ENCODE measurements at regions not wholly inside any gene's neighbourhood (a gene's known extent, or its start where the extent isn't known, plus 50 kb on each side); places are given as distances from the start of the nearest gene placed in this dataset.

DNA sequence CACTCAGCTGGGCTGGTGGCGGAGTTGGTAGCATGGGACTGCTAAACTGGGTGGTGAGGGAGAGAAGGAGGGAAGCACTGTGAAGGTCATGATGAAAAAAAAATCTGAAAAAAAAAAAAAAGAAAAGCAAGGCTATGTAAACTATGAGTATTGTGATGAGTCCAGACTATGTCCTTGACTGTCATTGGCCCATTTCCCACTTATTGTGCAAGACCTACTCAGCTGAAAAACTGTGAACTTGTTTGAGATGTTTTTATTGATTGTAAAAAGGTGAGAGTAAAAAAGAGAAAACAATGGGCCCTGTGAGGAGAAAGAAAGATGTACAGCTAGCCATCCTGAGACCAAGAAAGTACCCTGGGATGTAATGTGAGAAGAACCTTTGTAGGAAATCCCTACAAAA is 798.4 kb upstream of the TENM4 start:
- H3K4me1 ChIP-seq (ENCODE audit: control insufficient read depth in 2 of 2, insufficient read depth in 1 of 2, low read depth in 1 of 2, low read length in 2 of 2): no peaks in the 10 kb centered on the region
- H2AK5ac ChIP-seq (ENCODE audit: low read depth, low read length): no peak overlapping the region
- no peak overlapping the region for H3K18ac ChIP-seq (ENCODE audit: low read length)
- H3K9ac ChIP-seq (ENCODE audit: low read depth, low read length, poor library complexity): no peak overlapping the region
- H2AFZ ChIP-seq (ENCODE audit: low read length): no peak overlapping the region
- H3K14ac ChIP-seq (ENCODE audit: low read length): no peak overlapping the region
- H3K27ac ChIP-seq (replicated peaks; ENCODE audit: low read length): no peak overlapping the region
- no peak overlapping the region for H4K8ac ChIP-seq (ENCODE audit: low read depth, low read length)
- H2BK15ac ChIP-seq (ENCODE audit: low read length): no peak overlapping the region
- H3K36me3 ChIP-seq (replicated peaks in 1 of 2; ENCODE audit: control insufficient read depth in 2 of 2, insufficient read depth in 2 of 2, low read length in 2 of 2): no peaks in the 10 kb centered on the region
- no peak overlapping the region for H3K23ac ChIP-seq (ENCODE audit: low read depth, low read length, poor library complexity)
- WGBS, 2 donors (ENCODE audit: extremely low coverage in 2 of 2, insufficient read length in 2 of 2, insufficient replicate concordance in 1 of 2): no CpG with 5 or more reads among the region's 1 CpG
- no peak overlapping the region for H2BK5ac ChIP-seq (ENCODE audit: low read length)
- H3K79me1 ChIP-seq (ENCODE audit: low read depth, low read length): no peaks in the 10 kb centered on the region
- no peak for DNase-seq (ENCODE audit: low spot score)
- no peak overlapping the region for H3K4me3 ChIP-seq (ENCODE audit: low read length in 2 of 2)
- no peaks in the 10 kb centered on the region for H3K27me3 ChIP-seq (ENCODE audit: control insufficient read depth in 3 of 3, insufficient read depth in 3 of 3, low read depth in 1 of 3, low read length in 3 of 3)
- H3K4me2 ChIP-seq (ENCODE audit: insufficient read depth, low read length, poor library complexity, severe bottlenecking): no peak overlapping the region
- H4K91ac ChIP-seq (ENCODE audit: low read depth, low read length, poor library complexity): no peak overlapping the region
- H2BK120ac ChIP-seq (ENCODE audit: low read depth, low read length): no peak overlapping the region
- no peak overlapping the region for H2BK12ac ChIP-seq (ENCODE audit: low read length)
- H3K4ac ChIP-seq (ENCODE audit: low read length): no peak overlapping the region
- no peaks in the 10 kb centered on the region for H3K9me3 ChIP-seq (replicated peaks in 1 of 2; ENCODE audit: control insufficient read depth in 2 of 2, insufficient read depth in 1 of 2, low read depth in 1 of 2, low read length in 2 of 2)

GRCh38 chr11:80227915-80228314 is 787.1 kb upstream of the TENM4 start:
- H2BK12ac ChIP-seq (ENCODE audit: low read length): no peak overlapping the region
- no peak overlapping the region for H3K27ac ChIP-seq (replicated peaks; ENCODE audit: low read length)
- H4K91ac ChIP-seq (ENCODE audit: low read depth, low read length, poor library complexity): no peak overlapping the region

GRCh38 chr11:80214413-80214812 is 773.6 kb upstream of the TENM4 start:
- Histone ChIP-seq H2BK12ac (ENCODE audit: low read length) (no peak overlapping the region), H3K79me1 (ENCODE audit: low read depth, low read length) (no peaks in the 10 kb centered on the region), H2AK5ac (ENCODE audit: low read depth, low read length) (no peak overlapping the region), H4K8ac (ENCODE audit: low read depth, low read length) (no peak overlapping the region), H3K4ac (ENCODE audit: low read length) (no peak overlapping the region), H2BK120ac (ENCODE audit: low read depth, low read length) (no peak overlapping the region), H3K14ac (ENCODE audit: low read length) (peak overlapping the region; percentile 14), H3K27me3 (ENCODE audit: control insufficient read depth in 3 of 3, insufficient read depth in 3 of 3, low read depth in 1 of 3, low read length in 3 of 3) (no peaks in the 10 kb centered on the region), H3K23ac (ENCODE audit: low read depth, low read length, poor library complexity) (no peak overlapping the region), H2AFZ (ENCODE audit: low read length) (no peak overlapping the region), H3K4me3 (ENCODE audit: low read length in 2 of 2) (no peak overlapping the region), H2BK5ac (ENCODE audit: low read length) (no peak overlapping the region), H3K9me3 (replicated peaks in 1 of 2; ENCODE audit: control insufficient read depth in 2 of 2, insufficient read depth in 1 of 2, low read depth in 1 of 2, low read length in 2 of 2) (no peaks in the 10 kb centered on the region), H3K4me1 (ENCODE audit: control insufficient read depth in 2 of 2, insufficient read depth in 1 of 2, low read depth in 1 of 2, low read length in 2 of 2) (no peaks in the 10 kb centered on the region), H3K9ac (ENCODE audit: low read depth, low read length, poor library complexity) (no peak overlapping the region), H3K18ac (ENCODE audit: low read length) (no peak overlapping the region), H3K4me2 (ENCODE audit: insufficient read depth, low read length, poor library complexity, severe bottlenecking) (no peak overlapping the region), H3K27ac (replicated peaks; ENCODE audit: low read length) (no peak overlapping the region), H2BK15ac (ENCODE audit: low read length) (no peak overlapping the region), H3K36me3 (replicated peaks in 1 of 2; ENCODE audit: control insufficient read depth in 2 of 2, insufficient read depth in 2 of 2, low read length in 2 of 2) (no peaks in the 10 kb centered on the region), H4K91ac (ENCODE audit: low read depth, low read length, poor library complexity) (no peak overlapping the region)
- no peak for DNase-seq (ENCODE audit: low spot score)
- WGBS, 2 donors (ENCODE audit: extremely low coverage in 2 of 2, insufficient read length in 2 of 2, insufficient replicate concordance in 1 of 2): no CpG with 5 or more reads among the region's 2 CpGs

More at GRCh38 chr11:80227915-80228314, 787.1 kb upstream of the TENM4 start:
- no peak overlapping the region for H3K14ac ChIP-seq (ENCODE audit: low read length)
- H3K4ac ChIP-seq (ENCODE audit: low read length): no peak overlapping the region
- no peak overlapping the region for H3K23ac ChIP-seq (ENCODE audit: low read depth, low read length, poor library complexity)
- H3K36me3 ChIP-seq (replicated peaks in 1 of 2; ENCODE audit: control insufficient read depth in 2 of 2, insufficient read depth in 2 of 2, low read length in 2 of 2): no peaks in the 10 kb centered on the region
- H2BK120ac ChIP-seq (ENCODE audit: low read depth, low read length): no peak overlapping the region
- H3K4me3 ChIP-seq (ENCODE audit: low read length in 2 of 2): no peak overlapping the region
- H3K79me1 ChIP-seq (ENCODE audit: low read depth, low read length): no peaks in the 10 kb centered on the region
- peaks cover 0 to 3% of the 10 kb centered on the region in 2 donors for H3K9me3 ChIP-seq (replicated peaks in 1 of 2; ENCODE audit: control insufficient read depth in 2 of 2, insufficient read depth in 1 of 2, low read depth in 1 of 2, low read length in 2 of 2)
- no peak overlapping the region for H2BK15ac ChIP-seq (ENCODE audit: low read length)
- H2AK5ac ChIP-seq (ENCODE audit: low read depth, low read length): no peak overlapping the region
- H2AFZ ChIP-seq (ENCODE audit: low read length): no peak overlapping the region
- no peak overlapping the region for H3K9ac ChIP-seq (ENCODE audit: low read depth, low read length, poor library complexity)
- no peaks in the 10 kb centered on the region for H3K27me3 ChIP-seq (ENCODE audit: control insufficient read depth in 3 of 3, insufficient read depth in 3 of 3, low read depth in 1 of 3, low read length in 3 of 3)
- no peaks in the 10 kb centered on the region for H3K4me1 ChIP-seq (ENCODE audit: control insufficient read depth in 2 of 2, insufficient read depth in 1 of 2, low read depth in 1 of 2, low read length in 2 of 2)
- DNase-seq (ENCODE audit: low spot score): no peak
- no peak overlapping the region for H4K8ac ChIP-seq (ENCODE audit: low read depth, low read length)
- H3K18ac ChIP-seq (ENCODE audit: low read length): no peak overlapping the region
- H2BK5ac ChIP-seq (ENCODE audit: low read length): no peak overlapping the region
- no peak overlapping the region for H3K4me2 ChIP-seq (ENCODE audit: insufficient read depth, low read length, poor library complexity, severe bottlenecking)

DNA sequence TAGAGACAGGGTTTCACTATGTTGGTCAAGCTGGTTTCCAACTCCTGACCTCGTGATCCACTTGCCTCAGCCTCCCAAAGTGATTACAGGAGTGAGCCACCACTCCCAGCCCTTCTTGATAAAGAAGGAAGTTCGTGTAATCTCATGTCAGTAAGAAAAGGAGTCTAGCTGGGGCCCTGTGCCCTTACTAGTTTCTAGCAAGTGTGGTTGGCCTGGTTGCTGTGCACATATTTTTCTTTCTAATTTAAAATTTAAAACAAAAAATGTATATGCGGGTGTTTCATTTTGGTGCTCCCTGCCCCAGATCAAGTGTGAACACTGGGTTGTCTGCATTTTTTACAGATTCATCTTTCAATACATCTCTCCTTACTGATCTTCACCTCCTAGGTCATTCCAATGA is 770.8 kb upstream of the TENM4 start:
- Histone ChIP-seq H2AFZ (ENCODE audit: low read length) (no peak overlapping the region), H3K79me1 (ENCODE audit: low read depth, low read length) (no peaks in the 10 kb centered on the region), H2BK120ac (ENCODE audit: low read depth, low read length) (no peak overlapping the region), H4K91ac (ENCODE audit: low read depth, low read length, poor library complexity) (no peak overlapping the region), H3K23ac (ENCODE audit: low read depth, low read length, poor library complexity) (no peak overlapping the region), H3K36me3 (replicated peaks in 1 of 2; ENCODE audit: control insufficient read depth in 2 of 2, insufficient read depth in 2 of 2, low read length in 2 of 2) (no peaks in the 10 kb centered on the region), H2BK15ac (ENCODE audit: low read length) (no peak overlapping the region), H3K18ac (ENCODE audit: low read length) (no peak overlapping the region), H3K9me3 (replicated peaks in 1 of 2; ENCODE audit: control insufficient read depth in 2 of 2, insufficient read depth in 1 of 2, low read depth in 1 of 2, low read length in 2 of 2) (no peaks in the 10 kb centered on the region), H4K8ac (ENCODE audit: low read depth, low read length) (no peak overlapping the region), H2AK5ac (ENCODE audit: low read depth, low read length) (no peak overlapping the region), H3K9ac (ENCODE audit: low read depth, low read length, poor library complexity) (no peak overlapping the region), H3K14ac (ENCODE audit: low read length) (no peak overlapping the region), H2BK12ac (ENCODE audit: low read length) (no peak overlapping the region), H3K27me3 (ENCODE audit: control insufficient read depth in 3 of 3, insufficient read depth in 3 of 3, low read depth in 1 of 3, low read length in 3 of 3) (no peaks in the 10 kb centered on the region), H3K4ac (ENCODE audit: low read length) (no peak overlapping the region), H3K4me3 (ENCODE audit: low read length in 2 of 2) (no peak overlapping the region), H2BK5ac (ENCODE audit: low read length) (no peak overlapping the region), H3K4me2 (ENCODE audit: insufficient read depth, low read length, poor library complexity, severe bottlenecking) (no peak overlapping the region), H3K27ac (replicated peaks; ENCODE audit: low read length) (no peak overlapping the region), H3K4me1 (ENCODE audit: control insufficient read depth in 2 of 2, insufficient read depth in 1 of 2, low read depth in 1 of 2, low read length in 2 of 2) (no peaks in the 10 kb centered on the region)
- WGBS, 2 donors (ENCODE audit: extremely low coverage in 2 of 2, insufficient read length in 2 of 2, insufficient replicate concordance in 1 of 2): no CpG with 5 or more reads among the region's 3 CpGs
- DNase-seq (ENCODE audit: low spot score): no peak
